ENCODE measurements at regions not wholly inside any gene's neighbourhood (a gene's known extent, or its start where the extent isn't known, plus 50 kb on each side); places are given as distances from the start of the nearest gene placed in this dataset.

DNA sequence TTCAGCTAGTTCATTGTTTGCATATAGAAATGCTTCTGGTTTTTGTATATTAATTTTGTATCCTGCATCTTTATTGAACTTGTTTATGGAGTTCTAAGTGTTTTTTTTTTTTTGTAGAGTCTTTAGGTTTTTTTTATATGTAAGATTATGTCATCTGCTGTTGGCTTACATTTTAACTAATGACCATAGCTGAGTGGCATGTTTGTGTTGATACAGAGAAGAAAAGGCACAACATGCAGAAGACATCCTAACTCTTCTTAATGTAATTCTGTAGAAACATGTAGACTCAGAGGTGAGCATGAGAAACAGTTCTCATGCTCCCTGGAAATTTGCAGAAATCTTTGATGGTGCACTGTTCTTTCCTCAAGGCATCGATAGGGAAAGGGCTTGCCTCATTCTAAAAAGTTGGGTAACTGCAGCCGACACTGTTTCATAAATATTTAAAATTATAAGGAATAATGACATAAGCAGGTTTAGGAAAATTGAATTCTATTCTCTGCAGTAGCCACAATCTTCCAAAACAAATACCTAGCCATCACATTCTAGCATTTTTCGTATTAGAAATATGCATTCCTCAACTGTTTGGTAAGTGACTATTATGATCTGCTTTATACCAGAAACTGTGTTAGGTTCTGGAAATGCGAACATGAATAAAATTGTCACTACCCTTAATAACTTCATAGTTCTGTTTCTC lies 499.6 kb upstream of the KCNMB2 start:
- Mint-ChIP-seq H3K4me3 (no peak overlapping the region), H3K27ac (no peak overlapping the region), H3K9me3 (peaks cover 9% of the 10 kb centered on the region), H3K36me3 (ENCODE audit: low read depth) (no peaks in the 10 kb centered on the region), H3K27me3 (ENCODE audit: low read depth) (no peaks in the 10 kb centered on the region), H3K4me1 (peaks cover 5% of the 10 kb centered on the region)
- no peak for TF ChIP-seq CTCF (IDR thresholded peaks at IDR 0.05; ENCODE audit: unreplicated experiment in 3 of 3)

DNA sequence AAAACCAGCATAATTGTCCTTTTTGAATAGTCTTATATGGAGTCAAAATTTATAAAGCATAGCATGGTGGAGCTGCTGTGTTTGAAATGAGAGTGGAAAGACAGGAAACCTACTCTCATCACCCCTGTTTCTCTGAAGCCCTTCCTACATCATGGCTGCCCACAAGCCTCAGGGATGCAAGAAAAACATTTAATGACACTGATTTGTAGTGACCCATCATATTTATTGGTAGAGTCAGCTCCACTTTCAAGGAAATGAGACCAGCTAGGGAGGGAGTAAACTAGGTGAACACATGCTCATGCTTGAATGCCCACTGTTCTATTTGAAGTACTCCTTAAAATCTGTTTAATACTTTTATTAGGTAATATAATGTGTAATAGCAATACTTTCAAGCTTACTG lies 494.3 kb upstream of the KCNMB2 start:
- Mint-ChIP-seq H3K36me3 (ENCODE audit: low read depth) (no peaks in the 10 kb centered on the region), H3K4me3 (no peak overlapping the region), H3K27me3 (ENCODE audit: low read depth) (no peaks in the 10 kb centered on the region), H3K9me3 (peaks cover 2% of the 10 kb centered on the region), H3K27ac (peak overlapping the region; percentile 21 to 57 (median 54)), H3K4me1 (peaks cover 24% of the 10 kb centered on the region)
- TF ChIP-seq CTCF (IDR thresholded peaks at IDR 0.05; ENCODE audit: unreplicated experiment in 3 of 3): no peak

DNA sequence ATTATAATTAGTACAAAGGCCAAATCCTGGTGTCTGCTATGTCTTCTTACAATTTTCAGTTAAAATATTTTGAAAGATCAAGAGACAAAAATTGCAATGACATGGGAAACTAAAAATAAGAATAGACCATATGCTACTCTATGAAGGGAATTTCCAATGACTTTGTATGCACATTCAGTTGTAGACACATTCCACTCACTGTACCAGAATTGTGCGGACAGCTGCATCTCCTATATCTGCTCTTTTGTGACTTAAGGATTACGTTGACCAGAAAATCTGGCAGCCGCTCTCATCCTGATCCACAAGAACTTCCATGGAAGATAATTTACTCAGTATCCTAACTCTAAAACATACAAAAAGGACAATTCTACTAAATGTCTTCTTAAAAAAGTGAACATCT lies 493.9 kb upstream of the KCNMB2 start:
- H3K27me3 Mint-ChIP-seq (ENCODE audit: low read depth): no peaks in the 10 kb centered on the region
- peaks cover 2% of the 10 kb centered on the region for H3K9me3 Mint-ChIP-seq
- no peaks in the 10 kb centered on the region for H3K36me3 Mint-ChIP-seq (ENCODE audit: low read depth)
- H3K4me3 Mint-ChIP-seq: no peak overlapping the region
- peak overlapping the region in 1 of 3 experiments; percentile 57 for H3K27ac Mint-ChIP-seq
- no peak for TF ChIP-seq CTCF (IDR thresholded peaks at IDR 0.05; ENCODE audit: unreplicated experiment in 3 of 3)
- peaks cover 24% of the 10 kb centered on the region for H3K4me1 Mint-ChIP-seq

DNA sequence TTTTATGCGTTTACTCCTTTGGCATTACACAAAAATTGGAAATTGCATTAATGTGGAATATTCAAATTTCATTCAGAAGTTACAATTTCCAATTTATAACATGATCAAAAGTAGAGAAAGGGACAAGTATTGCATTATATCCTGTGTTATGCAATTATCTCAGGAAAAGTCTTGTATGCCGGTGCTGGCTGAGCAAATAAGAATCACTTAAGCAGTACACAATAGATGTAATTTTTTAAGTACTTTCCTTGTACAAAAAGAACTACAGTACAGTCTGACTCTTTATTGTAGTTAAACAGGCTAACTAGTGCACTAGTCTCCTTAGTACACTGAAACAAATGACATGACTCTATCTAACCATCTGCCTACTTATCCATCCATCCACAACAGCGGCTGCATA lies 493.2 kb upstream of the KCNMB2 start:
- TF ChIP-seq CTCF (IDR thresholded peaks at IDR 0.05; ENCODE audit: unreplicated experiment in 3 of 3): no peak
- Mint-ChIP-seq H3K27ac (peak overlapping the region in 2 of 3 experiments; percentile 8 to 9), H3K4me1 (peaks cover 24% of the 10 kb centered on the region), H3K4me3 (no peak overlapping the region), H3K9me3 (peaks cover 2% of the 10 kb centered on the region), H3K27me3 (ENCODE audit: low read depth) (no peaks in the 10 kb centered on the region), H3K36me3 (ENCODE audit: low read depth) (no peaks in the 10 kb centered on the region)

- Mint-ChIP-seq H3K4me1 (peaks cover 24% of the 10 kb centered on the region), H3K27me3 (ENCODE audit: low read depth) (no peaks in the 10 kb centered on the region), H3K4me3 (no peak overlapping the region), H3K36me3 (ENCODE audit: low read depth) (no peaks in the 10 kb centered on the region), H3K27ac (no peak overlapping the region), H3K9me3 (peaks cover 2% of the 10 kb centered on the region)
- TF ChIP-seq CTCF (IDR thresholded peaks at IDR 0.05; ENCODE audit: unreplicated experiment in 3 of 3): no peak
These were observed 491.9 kb upstream of the KCNMB2 start for GRCh38 chr3:178044320-178044719.

DNA sequence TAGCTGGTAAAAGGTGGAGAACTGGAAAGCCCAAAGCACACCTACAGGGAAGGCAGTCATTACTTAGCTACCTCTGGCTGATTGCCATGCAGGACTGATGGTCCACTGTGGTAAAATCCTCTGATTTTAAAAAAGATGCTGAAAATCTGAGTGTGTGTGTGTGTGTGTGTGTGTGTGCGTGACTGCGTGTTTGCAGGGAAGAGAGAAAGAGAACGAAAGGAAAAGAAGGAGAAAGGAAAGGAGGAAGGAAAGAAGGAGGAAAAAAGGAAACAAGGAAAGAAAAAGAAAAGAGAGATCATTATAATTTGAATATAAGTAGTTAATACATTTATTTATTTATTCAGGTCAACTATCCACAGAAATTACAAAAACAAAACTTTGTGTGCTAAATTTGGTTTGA lies 488.7 kb upstream of the KCNMB2 start:
- Mint-ChIP-seq H3K9me3 (peaks cover 2% of the 10 kb centered on the region), H3K36me3 (ENCODE audit: low read depth) (no peaks in the 10 kb centered on the region), H3K27ac (no peak overlapping the region), H3K4me1 (peaks cover 10% of the 10 kb centered on the region), H3K4me3 (no peak overlapping the region), H3K27me3 (ENCODE audit: low read depth) (no peaks in the 10 kb centered on the region)
- no peak for TF ChIP-seq CTCF (IDR thresholded peaks at IDR 0.05; ENCODE audit: unreplicated experiment in 3 of 3)

Measured in nephron (organoid).